ENCODE measurements at regions not wholly inside any gene's neighbourhood (a gene's known extent, or its start where the extent isn't known, plus 50 kb on each side); places are given as distances from the start of the nearest gene placed in this dataset.

DNA sequence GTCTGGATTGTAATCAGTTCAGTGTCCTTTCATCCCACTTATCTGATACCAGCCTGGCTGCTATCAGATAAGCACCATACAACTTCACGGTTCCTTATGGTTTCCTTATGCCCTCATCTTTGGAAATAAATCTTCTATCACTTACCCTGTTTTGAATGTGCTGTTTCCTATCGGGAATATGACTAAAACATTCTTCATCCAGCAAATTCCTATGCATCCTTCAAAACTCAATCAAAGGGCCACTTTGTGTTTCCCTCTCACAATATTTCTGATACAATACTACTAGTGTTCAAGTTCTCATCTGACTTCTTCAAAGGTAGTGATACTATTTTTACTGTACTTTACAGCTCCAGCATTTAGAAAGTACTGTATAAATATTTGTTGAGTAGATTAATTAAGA lies 513.2 kb downstream of the OMA1 start:
- TF ChIP-seq RARB (CRISPR knock-in tag; IDR thresholded peaks at IDR 0.05) (no peak), SNAI2 (CRISPR knock-in tag; IDR thresholded peaks at IDR 0.05) (no peak), GLIS3 (CRISPR knock-in tag; IDR thresholded peaks at IDR 0.05) (no peak), ARNTL (CRISPR knock-in tag; IDR thresholded peaks at IDR 0.05; ENCODE audit: borderline replicate concordance, low read depth) (no peak), ZC3H10 (CRISPR knock-in tag; IDR thresholded peaks at IDR 0.05) (no peak), BACH2 (CRISPR knock-in tag; IDR thresholded peaks at IDR 0.05; ENCODE audit: borderline replicate concordance) (no peak), PPARA (CRISPR knock-in tag; IDR thresholded peaks at IDR 0.05; ENCODE audit: borderline replicate concordance) (no peak)
- TF ChIP-seq, protein P1, sequence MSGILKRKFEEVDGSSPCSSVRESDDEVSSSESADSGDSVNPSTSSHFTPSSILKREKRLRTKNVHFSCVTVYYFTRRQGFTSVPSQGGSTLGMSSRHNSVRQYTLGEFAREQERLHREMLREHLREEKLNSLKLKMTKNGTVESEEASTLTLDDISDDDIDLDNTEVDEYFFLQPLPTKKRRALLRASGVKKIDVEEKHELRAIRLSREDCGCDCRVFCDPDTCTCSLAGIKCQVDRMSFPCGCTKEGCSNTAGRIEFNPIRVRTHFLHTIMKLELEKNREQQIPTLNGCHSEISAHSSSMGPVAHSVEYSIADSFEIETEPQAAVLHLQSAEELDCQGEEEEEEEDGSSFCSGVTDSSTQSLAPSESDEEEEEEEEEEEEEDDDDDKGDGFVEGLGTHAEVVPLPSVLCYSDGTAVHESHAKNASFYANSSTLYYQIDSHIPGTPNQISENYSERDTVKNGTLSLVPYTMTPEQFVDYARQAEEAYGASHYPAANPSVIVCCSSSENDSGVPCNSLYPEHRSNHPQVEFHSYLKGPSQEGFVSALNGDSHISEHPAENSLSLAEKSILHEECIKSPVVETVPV (CRISPR knock-in tag; IDR thresholded peaks at IDR 0.05): no peak
- TF ChIP-seq, protein P2, sequence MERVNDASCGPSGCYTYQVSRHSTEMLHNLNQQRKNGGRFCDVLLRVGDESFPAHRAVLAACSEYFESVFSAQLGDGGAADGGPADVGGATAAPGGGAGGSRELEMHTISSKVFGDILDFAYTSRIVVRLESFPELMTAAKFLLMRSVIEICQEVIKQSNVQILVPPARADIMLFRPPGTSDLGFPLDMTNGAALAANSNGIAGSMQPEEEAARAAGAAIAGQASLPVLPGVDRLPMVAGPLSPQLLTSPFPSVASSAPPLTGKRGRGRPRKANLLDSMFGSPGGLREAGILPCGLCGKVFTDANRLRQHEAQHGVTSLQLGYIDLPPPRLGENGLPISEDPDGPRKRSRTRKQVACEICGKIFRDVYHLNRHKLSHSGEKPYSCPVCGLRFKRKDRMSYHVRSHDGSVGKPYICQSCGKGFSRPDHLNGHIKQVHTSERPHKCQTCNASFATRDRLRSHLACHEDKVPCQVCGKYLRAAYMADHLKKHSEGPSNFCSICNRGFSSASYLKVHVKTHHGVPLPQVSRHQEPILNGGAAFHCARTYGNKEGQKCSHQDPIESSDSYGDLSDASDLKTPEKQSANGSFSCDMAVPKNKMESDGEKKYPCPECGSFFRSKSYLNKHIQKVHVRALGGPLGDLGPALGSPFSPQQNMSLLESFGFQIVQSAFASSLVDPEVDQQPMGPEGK (CRISPR knock-in tag; IDR thresholded peaks at IDR 0.05; ENCODE audit: borderline replicate concordance): no peak
